KOPT-K1 (cell line): ENCODE measurements at regions not wholly inside any gene's neighbourhood (a gene's known extent, or its start where the extent isn't known, plus 50 kb on each side); places are given as distances from the start of the nearest gene placed in this dataset.

Experiments used
- H3K27ac ChIP-seq: fragments of 200-600 bp; sonication (generic); 2 replicates; pipeline ENCODE4 v1.5.1; 2016; ENCODE audit warnings: antibody characterized with exemption, mild to moderate bottlenecking, low read depth, low read length; ENCODE audit not compliant: poor library complexity, severe bottlenecking
- H3K36me3 ChIP-seq: fragments of 200-600 bp; sonication (generic); 2 replicates; pipeline ENCODE4 v1.5.1; 2017; ENCODE audit warnings: antibody characterized with exemption, mild to moderate bottlenecking, low read length, moderate library complexity; ENCODE audit not compliant: insufficient read depth
- H3K9me3 ChIP-seq: fragments of 200-600 bp; sonication (generic); 2 replicates; pipeline ENCODE4 v1.5.1; 2017; ENCODE audit warnings: antibody characterized with exemption, low read length, mild to moderate bottlenecking; ENCODE audit not compliant: insufficient read depth, poor library complexity, severe bottlenecking

DNA sequence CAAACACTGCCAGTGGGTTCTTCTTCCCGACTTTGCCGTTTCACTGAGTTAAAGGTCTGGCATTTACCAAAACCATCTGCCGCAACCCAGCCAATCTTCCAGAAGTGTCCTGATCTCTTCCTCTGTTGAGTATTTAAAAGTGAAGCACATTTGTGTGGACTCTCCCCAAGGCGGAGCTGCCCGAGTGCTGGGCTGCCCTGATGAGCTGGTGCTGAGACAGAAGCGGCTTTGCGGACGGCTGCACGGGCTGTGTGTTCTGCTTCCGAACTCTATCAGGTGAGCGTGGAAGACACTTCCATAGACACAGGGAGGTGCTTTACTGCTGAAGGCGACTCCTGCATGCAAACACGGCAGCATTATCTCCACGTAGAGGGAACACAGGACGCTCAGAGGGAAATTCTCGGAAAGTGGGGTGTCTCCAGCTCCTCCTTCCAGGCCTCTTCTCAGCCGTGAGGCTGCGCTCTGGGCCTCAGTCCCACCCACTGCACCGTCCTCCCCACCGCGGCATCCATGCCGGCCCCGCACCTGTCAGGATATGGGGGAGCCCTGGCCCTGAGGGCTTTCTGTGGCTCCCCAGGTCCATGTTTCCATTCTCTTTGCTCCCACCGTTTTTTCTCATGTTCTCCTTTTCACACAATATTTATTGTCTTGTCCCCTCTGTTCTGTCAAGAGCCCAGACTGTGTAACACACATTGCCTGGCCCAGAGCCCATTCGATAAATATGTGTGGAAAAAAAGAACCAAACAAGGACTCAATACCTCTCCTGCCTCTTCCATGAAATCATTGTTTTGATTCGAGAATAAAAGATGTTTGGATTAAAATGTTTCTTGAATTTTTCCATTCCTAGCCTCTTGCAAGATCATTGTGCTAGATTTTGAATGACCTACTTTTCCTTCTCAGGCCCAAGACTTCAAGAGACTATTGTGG lies 205.1 kb downstream of the DLL1 start:
- H3K9me3 ChIP-seq = no peaks in the 10 kb centered on the region
- no peak overlapping the region for H3K27ac ChIP-seq
- no peaks in the 10 kb centered on the region for H3K36me3 ChIP-seq

DNA sequence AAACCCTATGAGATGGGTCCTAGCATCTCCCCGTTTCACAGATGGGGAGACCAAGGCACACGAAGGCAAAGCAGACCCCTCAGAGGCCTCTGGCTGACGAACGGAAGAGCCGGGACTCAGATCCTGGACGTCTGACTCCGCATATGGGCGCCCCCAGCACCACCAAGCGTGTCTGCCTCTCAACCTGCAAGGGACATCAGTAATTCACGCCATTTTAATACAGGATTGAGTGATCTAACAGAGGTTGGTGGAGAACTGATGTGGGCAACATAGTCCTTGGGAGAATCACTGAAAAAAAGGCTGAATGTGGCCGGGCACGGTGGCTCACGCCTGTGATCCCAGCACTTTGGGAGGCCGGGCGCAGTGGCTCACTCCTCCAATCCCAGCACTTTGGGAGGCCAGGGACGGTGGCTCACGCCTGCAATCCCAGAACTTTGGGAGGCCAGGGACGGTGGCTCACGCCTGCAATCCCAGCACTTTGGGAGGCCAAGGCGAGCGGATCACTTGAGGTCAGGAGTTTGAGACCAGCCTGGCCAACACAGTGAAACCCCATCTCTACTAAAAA lies 206.6 kb downstream of the DLL1 start:
- Histone ChIP-seq H3K9me3 (no peaks in the 10 kb centered on the region), H3K36me3 (no peaks in the 10 kb centered on the region), H3K27ac (no peak overlapping the region)

DNA sequence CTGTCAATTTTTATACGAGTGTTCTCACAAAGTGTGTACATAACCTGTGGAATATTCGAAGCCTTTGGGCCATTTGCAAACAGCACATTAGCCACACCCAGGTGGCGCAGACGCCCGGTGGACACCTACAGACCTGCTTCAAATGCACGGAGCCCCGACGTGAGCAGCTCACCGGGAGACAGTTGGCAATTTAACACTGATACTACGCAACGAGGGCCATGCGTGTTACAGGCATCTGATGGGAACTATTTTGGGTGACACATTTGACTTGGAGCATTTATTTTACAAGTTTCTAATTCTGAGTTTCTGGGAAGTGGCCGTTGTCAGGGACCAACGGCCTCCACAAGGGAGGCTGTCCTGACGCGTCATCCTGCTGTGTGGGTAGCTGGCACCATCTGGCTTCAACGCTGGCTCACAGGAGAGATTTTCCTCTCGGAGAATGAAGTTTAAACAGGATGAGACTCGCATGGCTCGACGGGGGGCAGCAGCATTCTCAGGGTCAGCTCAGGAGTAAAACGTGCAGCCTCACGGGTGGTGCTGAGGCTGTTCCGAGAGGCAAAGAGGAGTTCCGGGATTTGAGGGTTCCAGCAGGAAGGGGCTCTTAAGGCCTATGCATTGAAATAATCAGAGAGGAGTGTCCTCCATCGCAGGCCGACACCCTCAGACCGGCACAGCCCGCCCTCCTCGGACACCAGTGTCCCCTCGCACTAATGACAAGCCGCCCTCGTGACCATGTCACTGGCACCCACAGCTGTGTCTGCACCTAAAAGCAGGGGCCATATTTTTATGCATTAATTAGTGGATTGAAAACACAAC lies 207.4 kb downstream of the DLL1 start:
- no peaks in the 10 kb centered on the region for H3K9me3 ChIP-seq
- H3K36me3 ChIP-seq = no peaks in the 10 kb centered on the region
- H3K27ac ChIP-seq = no peak overlapping the region

DNA sequence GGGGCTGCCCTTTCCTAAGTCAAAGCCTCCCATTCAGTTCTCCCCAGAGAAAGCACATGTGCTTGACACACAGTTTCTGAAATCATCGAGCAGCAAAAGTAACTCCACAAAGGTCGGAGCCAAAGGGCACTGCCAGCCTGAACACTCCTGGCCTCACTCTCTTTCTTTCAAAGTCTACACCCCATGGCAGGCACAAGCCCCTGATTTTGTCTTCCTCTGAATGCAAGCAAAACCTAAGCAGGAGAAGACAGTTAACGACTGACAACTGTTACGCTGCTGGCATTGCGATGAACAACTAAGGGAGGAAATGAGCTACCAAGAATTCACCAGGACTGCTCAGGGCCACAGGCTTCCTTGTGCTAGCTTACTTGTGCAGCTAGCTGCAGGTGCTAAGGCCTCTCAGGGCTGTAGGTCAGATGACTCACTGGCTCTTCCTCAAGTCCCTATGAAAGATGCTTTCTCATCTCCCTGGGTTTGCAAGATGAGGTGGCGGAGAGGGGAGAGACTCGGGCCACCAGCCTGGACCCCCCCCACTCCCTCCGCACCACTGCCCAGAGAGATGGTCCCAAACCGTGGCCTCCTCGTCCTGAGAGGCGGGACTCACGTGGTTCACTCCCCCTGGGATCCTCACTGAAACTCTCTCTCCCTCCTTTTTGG lies 208.2 kb downstream of the DLL1 start:
- H3K27ac ChIP-seq = no peak overlapping the region
- H3K9me3 ChIP-seq = no peaks in the 10 kb centered on the region
- no peaks in the 10 kb centered on the region for H3K36me3 ChIP-seq

DNA sequence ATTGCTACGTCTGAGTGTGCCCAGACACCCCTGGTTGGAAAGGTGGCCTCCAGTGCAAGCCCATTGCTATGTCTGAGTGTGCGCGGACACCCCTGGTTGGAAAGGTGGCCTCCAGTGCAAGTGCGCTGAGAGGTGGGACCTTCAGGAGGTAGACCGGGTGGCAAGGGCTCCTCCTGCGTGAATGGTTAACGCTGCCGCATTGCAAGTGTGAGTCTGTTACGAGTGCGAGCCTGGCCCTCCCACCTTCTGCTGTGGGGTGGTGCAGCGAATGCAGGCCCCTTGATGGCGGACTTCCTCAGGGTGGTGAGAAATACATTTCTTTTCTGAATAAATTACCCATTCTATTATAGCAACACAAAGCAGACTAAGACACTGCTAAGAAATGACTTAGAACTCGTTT lies 208.8 kb downstream of the DLL1 start:
- Histone ChIP-seq H3K9me3 (no peaks in the 10 kb centered on the region), H3K36me3 (no peaks in the 10 kb centered on the region), H3K27ac (no peak overlapping the region)

DNA sequence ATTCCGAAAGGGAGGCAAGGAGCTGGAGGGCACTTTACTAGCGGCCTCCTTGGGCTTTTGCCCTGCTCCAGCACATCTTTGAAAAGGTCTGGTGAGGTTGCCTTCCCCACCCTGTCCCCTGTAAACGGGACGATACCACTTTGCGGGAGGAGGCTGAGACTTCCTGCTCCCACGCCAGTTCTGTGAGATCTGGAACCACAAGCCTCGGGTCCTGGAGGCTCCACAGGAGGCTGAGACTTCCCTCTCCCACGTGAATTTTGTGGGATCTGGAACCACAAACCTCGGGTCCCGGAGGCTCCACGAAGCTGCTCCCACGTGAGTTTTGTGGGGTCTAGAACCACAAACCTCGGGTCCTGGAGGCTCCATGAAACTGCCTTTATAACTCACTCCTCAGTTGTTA lies 209.3 kb downstream of the DLL1 start:
- Histone ChIP-seq H3K9me3 (no peaks in the 10 kb centered on the region), H3K36me3 (no peaks in the 10 kb centered on the region)

DNA sequence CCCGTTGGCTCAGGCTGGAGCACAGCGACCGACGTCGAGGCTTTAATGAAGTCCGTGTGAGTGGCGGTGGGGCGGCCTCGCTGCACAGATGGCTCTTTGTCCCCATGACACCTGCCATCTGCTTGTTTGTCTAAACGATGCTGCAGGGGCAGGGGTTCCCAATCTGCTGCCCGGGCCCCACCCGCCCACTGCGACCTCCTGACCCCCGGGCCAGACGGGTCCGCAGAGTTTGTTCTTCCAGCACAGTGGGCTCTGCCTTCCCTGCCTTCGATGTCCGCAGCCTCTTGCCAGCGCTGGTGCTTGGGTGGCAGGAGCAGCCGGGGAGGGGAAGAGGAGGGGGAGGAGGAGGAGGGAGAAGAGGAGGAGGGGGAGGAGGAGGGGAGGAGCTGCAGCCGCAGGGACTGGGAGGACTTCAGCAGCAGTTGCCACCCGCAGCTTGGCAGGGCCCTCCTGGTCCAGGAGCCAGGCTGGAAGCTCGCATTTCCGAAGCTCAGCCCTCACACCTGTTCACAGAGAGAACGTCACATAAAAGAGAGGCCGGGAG lies 210.0 kb downstream of the DLL1 start:
- H3K27ac ChIP-seq = no peak overlapping the region
- H3K9me3 ChIP-seq = no peaks in the 10 kb centered on the region
- no peaks in the 10 kb centered on the region for H3K36me3 ChIP-seq

More for the DNA sequence above, 209.3 kb downstream of the DLL1 start:
- H3K27ac ChIP-seq = no peak overlapping the region

DNA sequence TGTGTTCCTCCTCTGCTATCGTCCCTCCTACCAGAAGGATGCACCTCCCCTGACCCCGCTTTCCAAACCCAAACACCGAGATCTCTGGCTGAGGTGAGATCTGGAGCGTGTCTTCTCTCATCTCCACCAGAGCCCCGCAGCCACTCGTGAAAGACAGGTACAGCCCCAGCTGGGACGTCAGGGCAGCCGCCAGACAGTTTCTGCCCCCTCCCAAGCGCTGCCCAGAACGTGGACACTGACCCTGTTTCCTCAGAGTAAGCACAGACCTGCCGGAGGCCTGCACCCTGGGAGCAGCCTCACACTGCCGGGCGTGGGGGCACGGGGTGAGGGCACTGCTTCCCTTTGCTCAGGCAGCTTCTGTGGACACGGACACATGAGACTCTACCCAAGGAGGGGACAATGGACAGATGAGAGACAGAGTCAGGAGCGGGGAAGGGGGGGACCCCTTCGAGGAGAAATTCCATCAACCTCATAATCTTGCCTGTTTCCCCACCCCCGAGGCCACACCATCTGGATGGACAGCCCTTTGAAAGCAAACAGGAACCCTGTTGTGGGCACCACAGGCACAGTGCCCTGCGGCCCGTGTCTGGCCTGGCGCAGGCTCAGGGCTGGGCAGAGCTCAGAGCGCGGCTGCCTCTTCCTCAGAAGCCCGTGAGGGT lies 210.6 kb downstream of the DLL1 start:
- H3K36me3 ChIP-seq = no peaks in the 10 kb centered on the region
- no peaks in the 10 kb centered on the region for H3K9me3 ChIP-seq
- no peak overlapping the region for H3K27ac ChIP-seq

DNA sequence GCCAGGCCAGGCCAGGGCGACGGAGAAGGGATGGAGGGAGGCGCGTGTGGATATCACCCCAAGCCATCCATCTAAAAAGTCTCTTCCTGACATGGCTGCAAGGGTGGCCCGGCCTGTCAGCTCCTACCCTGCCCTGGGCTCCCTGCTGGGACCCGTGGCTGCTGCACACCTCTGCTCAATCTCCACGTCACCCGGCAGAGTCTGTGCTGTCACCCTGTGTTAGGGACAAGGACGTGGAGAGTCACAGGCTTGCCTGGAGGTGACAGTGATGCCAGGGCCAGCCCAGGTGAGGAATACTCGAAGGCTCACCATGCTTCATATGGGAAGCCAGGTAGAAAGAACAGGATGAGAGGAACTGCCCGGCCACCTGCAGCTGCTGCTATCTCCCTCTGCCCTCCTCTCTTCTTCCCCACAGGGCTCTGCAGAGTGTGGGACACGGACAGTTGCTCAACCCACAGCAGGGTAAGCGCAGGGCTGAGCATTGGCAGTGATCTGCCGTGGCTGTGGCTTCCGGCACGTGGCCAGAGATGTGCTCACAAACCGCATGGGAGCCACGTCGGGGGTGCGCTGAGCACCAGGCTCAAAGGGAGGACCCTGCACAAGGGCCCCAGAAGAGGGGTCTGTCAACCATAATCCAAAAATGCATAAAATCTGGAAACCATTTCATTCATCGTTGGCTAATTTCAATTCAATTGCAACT lies 214.3 kb downstream of the DLL1 start:
- H3K36me3 ChIP-seq = no peaks in the 10 kb centered on the region
- peaks cover 5% of the 10 kb centered on the region for H3K9me3 ChIP-seq
- H3K27ac ChIP-seq = no peak overlapping the region

DNA sequence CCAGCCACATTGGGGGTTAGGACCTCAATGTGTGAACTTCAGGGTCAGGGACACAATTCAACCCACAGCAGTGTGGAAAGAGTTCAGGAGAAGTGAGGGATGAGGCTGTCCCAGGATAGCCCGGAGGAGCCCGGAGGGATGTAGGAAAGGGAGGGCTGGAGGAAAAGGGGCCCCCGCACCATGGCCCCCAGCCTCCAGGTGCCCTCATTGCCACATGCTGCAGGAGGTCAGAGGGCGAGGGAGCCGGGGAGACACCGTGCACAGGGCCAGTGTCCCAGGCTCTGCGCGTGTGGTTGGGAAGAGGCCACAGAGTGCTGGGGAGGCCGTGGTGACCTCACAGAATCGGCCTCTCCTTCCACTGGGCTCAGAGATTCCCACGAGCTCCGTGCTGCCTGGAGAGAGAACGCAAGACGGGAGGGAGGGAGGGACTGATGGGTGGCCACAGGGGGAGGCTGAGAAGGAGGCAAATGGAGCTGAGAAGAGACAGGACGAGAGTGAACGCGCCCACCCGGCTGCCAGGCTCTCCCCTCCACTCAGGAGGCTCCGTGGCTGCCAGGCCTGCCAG lies 215.1 kb downstream of the DLL1 start:
- Histone ChIP-seq H3K36me3 (no peaks in the 10 kb centered on the region), H3K9me3 (peaks cover 5% of the 10 kb centered on the region), H3K27ac (no peak overlapping the region)

DNA sequence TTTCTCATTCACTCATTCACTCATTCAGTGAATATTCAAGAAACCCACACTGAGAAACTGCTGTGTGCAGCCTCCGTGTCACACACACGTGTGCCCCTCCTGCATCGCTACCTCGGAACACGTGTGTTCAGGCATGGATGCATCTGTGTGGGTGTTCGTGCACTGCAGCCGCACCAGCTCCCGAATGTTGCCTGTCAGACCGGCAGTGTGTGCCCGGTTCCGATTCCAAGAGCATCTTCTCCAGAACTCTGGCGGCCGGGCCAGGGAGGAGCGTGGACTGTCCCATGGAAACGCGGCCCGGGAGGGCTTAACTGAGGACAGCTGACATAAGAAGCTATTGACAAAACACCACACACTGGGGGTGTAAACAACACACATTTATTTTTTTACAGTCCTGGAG lies 216.0 kb downstream of the DLL1 start:
- peaks cover 9% of the 10 kb centered on the region for H3K9me3 ChIP-seq
- no peak overlapping the region for H3K27ac ChIP-seq
- H3K36me3 ChIP-seq = no peaks in the 10 kb centered on the region

DNA sequence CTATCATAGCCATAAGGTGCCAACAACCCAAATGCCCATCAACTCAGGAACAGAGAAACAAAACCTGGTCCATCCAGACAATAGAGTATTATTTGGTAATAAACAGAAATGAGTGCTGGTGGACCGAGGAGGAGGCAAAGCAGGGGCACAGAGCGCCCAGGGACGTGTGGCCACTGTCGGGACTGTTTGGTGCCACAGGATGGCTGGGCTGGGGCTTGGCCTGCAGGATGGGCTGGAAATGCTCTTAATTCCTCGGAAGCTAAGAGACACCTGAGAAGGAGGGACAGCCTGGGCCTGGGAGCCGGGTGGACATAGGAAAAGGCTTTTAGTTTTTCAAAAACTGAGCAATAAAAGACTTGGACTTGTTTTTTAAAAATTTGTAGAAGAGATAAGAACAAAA lies 216.4 kb downstream of the DLL1 start:
- Histone ChIP-seq H3K27ac (no peak overlapping the region), H3K36me3 (no peaks in the 10 kb centered on the region), H3K9me3 (peaks cover 12% of the 10 kb centered on the region)

DNA sequence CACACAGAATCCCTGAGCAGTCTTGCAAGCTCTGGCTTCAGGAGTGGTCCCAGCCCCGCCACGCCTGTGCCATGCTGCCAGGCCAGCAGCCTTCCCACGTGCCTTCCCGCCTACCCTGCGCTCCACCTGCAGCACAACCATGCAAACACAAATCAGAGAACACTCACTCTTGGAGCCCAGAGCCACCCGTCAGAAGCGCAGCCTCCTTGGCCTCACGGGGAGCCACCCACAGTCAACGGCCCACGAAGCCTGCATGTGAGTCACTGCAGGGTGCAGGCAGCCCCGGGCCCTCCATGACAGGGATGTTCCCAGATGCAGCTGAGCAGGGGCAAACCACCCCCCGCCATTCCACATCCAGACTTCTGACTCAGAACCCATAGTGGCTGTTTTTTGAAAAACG lies 217.0 kb downstream of the DLL1 start:
- Histone ChIP-seq H3K27ac (no peak overlapping the region), H3K9me3 (peaks cover 15% of the 10 kb centered on the region), H3K36me3 (no peaks in the 10 kb centered on the region)
